Omental fat pad (tissue), 3 donors: ENCODE measurements at regions not wholly inside any gene's neighbourhood (a gene's known extent, or its start where the extent isn't known, plus 50 kb on each side); places are given as distances from the start of the nearest gene placed in this dataset.

ENCODE experiments used
- ATAC-seq: fragments of 150-250 bp; one replicate; pipeline ENCODE4 v1.9.1; 2016; ENCODE audit warnings: mild to moderate bottlenecking, moderate library complexity; ENCODE audit not compliant: low FRiP score
- DNase-seq: peaks from one replicate; pipeline ENCODE4 v3.0.0-alpha.2; 2019; ENCODE audit warnings: low spot score
- TF ChIP-seq, protein P1 (sequence below), 3 donors: fragments of 450-650 bp; IDR thresholded peaks; one replicate each; pipeline ENCODE4 v1.5.1; 2016 to 2017; ENCODE audit warnings: antibody characterized with exemption in 3 of 3, mild to moderate bottlenecking in 3 of 3, moderate library complexity in 2 of 3

DNA sequence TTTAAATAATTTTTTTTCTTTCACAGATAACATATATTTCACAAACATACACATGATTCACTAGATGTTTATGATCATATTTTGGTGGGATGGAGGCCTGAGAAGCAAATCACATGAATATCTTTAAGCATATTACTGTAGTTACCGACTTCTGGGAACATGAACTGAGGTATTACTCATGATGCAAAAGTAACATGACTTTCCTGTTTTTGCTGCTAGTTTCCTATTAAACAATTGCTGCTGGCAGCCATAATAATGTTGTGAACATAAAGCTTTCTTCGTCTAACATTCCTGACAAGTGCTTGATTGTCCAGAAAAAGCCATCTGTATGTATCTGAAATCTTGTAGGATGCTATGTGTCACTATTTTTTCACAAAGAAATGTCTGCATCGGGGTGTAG lies 145.4 kb downstream of the MTX2 start:
- DNase-seq (no peak), ATAC-seq (no peak)
- TF ChIP-seq, protein P1, sequence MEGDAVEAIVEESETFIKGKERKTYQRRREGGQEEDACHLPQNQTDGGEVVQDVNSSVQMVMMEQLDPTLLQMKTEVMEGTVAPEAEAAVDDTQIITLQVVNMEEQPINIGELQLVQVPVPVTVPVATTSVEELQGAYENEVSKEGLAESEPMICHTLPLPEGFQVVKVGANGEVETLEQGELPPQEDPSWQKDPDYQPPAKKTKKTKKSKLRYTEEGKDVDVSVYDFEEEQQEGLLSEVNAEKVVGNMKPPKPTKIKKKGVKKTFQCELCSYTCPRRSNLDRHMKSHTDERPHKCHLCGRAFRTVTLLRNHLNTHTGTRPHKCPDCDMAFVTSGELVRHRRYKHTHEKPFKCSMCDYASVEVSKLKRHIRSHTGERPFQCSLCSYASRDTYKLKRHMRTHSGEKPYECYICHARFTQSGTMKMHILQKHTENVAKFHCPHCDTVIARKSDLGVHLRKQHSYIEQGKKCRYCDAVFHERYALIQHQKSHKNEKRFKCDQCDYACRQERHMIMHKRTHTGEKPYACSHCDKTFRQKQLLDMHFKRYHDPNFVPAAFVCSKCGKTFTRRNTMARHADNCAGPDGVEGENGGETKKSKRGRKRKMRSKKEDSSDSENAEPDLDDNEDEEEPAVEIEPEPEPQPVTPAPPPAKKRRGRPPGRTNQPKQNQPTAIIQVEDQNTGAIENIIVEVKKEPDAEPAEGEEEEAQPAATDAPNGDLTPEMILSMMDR (IDR thresholded peaks at IDR 0.05), result no peak

DNA sequence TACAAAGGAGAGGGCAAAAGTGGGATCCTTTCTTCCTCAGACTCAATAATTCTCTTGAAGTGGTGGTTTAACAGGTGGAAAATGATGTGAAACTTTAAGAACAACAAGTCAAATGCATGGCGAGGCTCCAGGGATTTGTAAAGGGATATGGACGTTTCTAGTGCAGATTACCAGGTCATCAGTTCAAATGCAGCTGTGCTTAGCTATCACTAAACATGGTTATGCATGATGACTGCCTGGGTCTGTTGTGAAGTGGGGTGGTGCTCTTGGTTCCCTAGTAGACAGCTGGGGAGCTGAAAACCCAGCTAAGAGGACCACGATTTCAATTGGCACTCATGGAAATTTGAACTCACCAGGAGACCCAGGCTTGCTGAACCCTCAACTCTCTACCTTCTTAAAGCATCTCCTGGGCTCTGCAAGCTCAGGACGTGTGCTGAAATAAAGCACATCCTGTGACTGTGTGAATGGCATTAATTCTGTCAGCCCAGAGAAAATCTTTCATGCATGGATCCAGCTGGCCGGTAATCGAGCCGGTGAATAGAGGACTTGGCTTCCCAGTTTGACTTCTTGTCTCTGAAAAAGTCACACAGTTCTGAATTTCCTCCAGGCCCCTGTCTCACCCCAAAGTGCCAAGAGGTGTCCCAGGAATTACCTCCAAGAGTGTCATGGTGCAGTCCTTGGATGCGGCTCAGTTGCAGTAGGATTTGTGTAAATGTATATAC lies 146.1 kb downstream of the MTX2 start:
- TF ChIP-seq, protein P1 (IDR thresholded peaks at IDR 0.05), result no peak
- no peak for ATAC-seq
- no peak for DNase-seq

DNA sequence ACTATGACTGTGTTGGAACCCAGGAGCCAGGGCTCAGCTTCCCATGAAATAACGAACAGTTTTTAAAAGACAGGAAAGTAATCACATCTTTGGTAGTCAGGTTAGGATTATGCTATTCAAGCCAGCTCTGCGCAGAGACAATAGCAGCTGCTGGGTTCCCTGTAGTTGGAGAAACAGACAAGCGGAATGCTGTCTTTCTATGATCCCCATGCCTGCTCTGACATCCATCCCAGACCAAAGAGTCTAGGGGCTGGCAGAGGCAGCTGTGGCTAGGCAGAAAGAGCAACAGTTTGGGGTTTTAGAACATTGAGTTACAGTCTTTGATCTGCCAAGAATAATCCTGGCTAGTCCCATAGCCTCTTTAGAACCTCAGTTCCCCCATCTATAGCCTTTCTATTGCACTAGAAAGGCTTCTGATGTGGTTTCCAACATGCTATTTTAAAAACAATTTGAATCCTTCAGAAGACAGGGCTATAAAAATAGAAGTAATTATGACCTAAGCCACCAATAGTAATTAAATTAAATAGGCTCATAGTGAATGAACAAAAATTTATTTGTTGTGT lies 146.8 kb downstream of the MTX2 start:
- TF ChIP-seq, protein P1 (IDR thresholded peaks at IDR 0.05), result no peak
- no peak for DNase-seq
- ATAC-seq, result no peak

- ATAC-seq (no peak), DNase-seq (no peak)
- TF ChIP-seq, protein P1 (IDR thresholded peaks at IDR 0.05), result no peak
Observed at GRCh38 chr2:176418768-176419167, 149.5 kb downstream of the MTX2 start.

DNA sequence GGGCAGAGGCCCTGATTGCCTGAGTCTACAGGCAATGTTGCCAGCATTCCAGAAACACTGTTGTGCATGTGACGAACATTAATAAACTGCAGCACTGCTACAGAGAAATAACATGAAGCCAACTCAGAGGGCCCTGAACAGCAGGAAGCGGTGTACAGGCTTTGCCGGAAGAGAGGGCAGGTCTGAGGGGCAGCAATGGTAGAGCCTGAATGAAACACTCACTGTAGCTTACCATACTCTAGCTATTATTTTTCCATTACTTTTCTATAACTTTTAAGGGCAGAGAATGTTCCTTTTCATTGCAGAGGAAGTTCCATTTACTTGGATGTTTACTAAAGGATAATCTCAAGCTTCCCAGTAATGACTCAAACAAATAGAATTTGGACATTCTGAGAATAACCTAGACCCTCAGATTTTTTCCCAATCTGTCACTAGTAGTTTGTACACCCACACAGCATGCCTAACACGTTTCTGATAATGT lies 150.4 kb downstream of the MTX2 start:
- no peak for DNase-seq
- ATAC-seq, result no peak
- TF ChIP-seq, protein P1 (IDR thresholded peaks at IDR 0.05), result no peak

DNA sequence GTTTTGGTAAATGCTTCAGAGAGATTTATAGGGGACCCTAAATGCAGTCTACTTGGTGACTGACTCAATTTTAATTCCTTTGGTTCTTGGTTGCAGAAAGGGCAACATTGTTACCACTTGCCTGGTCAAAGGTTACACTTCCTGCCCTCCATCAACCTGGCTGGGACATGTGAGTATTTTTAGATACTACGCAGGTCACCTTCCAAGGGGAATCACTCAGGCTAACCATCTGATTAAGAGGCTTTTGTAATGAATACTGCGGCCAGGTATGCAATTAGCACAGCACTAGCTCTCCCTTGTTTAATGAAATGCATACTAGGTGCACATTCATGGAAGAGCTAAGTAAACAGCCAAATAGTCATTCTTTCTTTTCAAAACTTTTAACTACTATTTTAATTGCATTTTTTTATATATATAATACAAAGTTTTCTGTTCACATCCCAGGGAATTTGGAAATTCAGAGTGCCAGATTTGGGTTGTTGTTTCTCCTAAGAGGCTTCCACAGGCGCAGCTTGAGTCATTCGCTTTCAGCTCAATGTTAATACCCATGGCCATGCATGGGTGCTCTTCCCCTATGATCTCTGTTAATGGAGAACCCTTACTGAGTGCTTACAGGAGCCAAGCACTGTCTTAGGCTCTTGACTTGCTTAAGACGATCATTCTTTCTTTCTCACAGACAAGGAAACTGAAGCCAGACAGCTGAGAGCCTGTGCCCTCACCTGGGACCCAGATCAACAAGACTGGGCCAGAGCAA lies 152.2 kb downstream of the MTX2 start:
- ATAC-seq, result no peak
- DNase-seq, result no peak
- TF ChIP-seq, protein P1 (IDR thresholded peaks at IDR 0.05), result no peak
